NCI-H524 (cell line): ENCODE measurements at regions not wholly inside any gene's neighbourhood (a gene's known extent, or its start where the extent isn't known, plus 50 kb on each side); places are given as distances from the start of the nearest gene placed in this dataset.

ENCODE experiments used
- DNase-seq, 2 experiments: peaks; one replicate each; lab custom pipeline; 2025; lab: John Stamatoyannopoulos, UW

GRCh38 chr10:30118590-30118989 lies 59.2 kb upstream of the JCAD start:
- DNase-seq = no peak

- DNase-seq = no peak
Observed at GRCh38 chr10:30117812-30118501, 58.6 kb upstream of the JCAD start.

GRCh38 chr10:30116041-30116491 lies 56.7 kb upstream of the JCAD start:
- DNase-seq = no peak

- DNase-seq = no peak
Observed at GRCh38 chr10:30115626-30115940, 56.2 kb upstream of the JCAD start.

GRCh38 chr10:30114881-30115625 lies 55.7 kb upstream of the JCAD start:
- peak in 1 of 2 experiments; percentile 25 for DNase-seq

- DNase-seq = no peak
Observed at GRCh38 chr10:30114401-30114800, 55.0 kb upstream of the JCAD start.

GRCh38 chr10:30111340-30112022 lies 52.1 kb upstream of the JCAD start:
- DNase-seq = no peak
